Psoas muscle (tissue), 7 donors: ENCODE measurements at regions not wholly inside any gene's neighbourhood (a gene's known extent, or its start where the extent isn't known, plus 50 kb on each side); places are given as distances from the start of the nearest gene placed in this dataset.

ENCODE experiments used
- ATAC-seq, 4 donors: fragments of 200-7000 bp; cut with Tn5 transposase; one replicate each; pipeline ENCODE4 v1.9.1; 2020; ENCODE audit warnings: moderate library complexity in 3 of 4, mild to moderate bottlenecking in 2 of 4
- DNase-seq, 2 donors: peaks; one replicate each; pipeline ENCODE4 v3.0.0-alpha.2; 2020
- H3K27ac ChIP-seq: fragments of 200-600 bp; one replicate; pipeline ENCODE4 v1.8.0; 2022
- H3K27me3 ChIP-seq, 3 donors: fragments of 200-600 bp in 1 of 3; one replicate each; pipeline versions ENCODE4 v1.6.1 to v1.8.0; 2013 to 2022; ENCODE audit warnings: low read length in 2 of 3, mild to moderate bottlenecking in 2 of 3, moderate library complexity in 1 of 3; ENCODE audit not compliant: insufficient read depth in 3 of 3
- H3K36me3 ChIP-seq, 2 donors: fragments of 200-600 bp in 1 of 2; one replicate each; pipeline versions ENCODE4 v1.6.1 to v1.8.0; 2013 to 2022; ENCODE audit warnings: low read depth in 1 of 2, mild to moderate bottlenecking in 1 of 2, moderate library complexity in 1 of 2; ENCODE audit not compliant: insufficient read depth in 1 of 2
- H3K4me1 ChIP-seq: fragments of 200-600 bp; one replicate; pipeline ENCODE4 v1.8.0; 2022
- H3K4me3 ChIP-seq: fragments of 200-600 bp; one replicate; pipeline ENCODE4 v1.8.0; 2022; ENCODE audit warnings: mild to moderate bottlenecking
- H3K9me3 ChIP-seq: fragments of 200-600 bp; one replicate; pipeline ENCODE4 v1.8.0; 2022
- WGBS, 3 donors: extraction: QIAGEN DNeasy Blood & Tissue Kit; methylation state at CpG; one replicate each; pipeline versions ENCODE4 v1.1.6 to v1.1.7; 2013; 5-methylcytosine and 5-hydroxymethylcytosine counted together
- intact Hi-C, 2 donors: fragments of 100-400 bp; cut with DNase I; formaldehyde crosslinking; loops; one replicate each; pipeline versions ENCODE4 v1.11.0 to v1.14.2; 2022
- TF ChIP-seq, protein P1 (sequence below): fragments of 200-600 bp; IDR thresholded peaks from one replicate; pipeline ENCODE4 v1.8.0; 2022; ENCODE audit warnings: antibody characterized with exemption
- donor health status: healthy with polysubstance abuse.
- donor health status: DM: no; HTN: no; CAD: no; lungs with moderate emphysema.
- donor health status: Bipolar disorder and iron deficiency.
- donor health status: healthy.
- donor health status: DM: yes; HTN: yes; CAD: no.
- donor health status: DM: no; HTN: no; CAD: no.
- donor health status: DM: yes; HTN: yes; CAD: no.

DNA sequence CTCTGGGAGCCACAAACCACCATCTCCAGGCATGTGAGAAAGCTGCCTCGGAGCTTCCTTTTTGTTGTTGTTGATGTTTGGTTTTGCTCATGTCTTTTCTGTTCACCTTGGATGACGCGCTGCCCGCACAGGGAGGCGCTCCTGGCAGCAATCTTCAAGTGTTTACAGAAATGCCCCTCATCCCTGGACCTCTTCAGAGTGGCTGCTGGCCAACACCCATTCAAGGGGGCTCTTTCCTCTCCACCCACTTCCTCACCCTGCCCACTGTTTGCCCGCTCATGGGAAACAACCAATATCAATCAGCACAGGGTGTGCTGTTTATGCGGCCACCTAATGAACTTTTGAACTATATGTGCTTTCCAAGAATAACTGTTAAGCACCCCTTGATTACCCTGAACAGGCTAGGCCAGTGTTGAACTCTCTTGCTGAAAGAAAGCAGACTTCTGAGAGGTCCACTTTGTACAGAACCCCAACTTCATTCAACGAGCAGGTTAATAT lies 355.1 kb upstream of the CLNK start:
- TF ChIP-seq, protein P1, sequence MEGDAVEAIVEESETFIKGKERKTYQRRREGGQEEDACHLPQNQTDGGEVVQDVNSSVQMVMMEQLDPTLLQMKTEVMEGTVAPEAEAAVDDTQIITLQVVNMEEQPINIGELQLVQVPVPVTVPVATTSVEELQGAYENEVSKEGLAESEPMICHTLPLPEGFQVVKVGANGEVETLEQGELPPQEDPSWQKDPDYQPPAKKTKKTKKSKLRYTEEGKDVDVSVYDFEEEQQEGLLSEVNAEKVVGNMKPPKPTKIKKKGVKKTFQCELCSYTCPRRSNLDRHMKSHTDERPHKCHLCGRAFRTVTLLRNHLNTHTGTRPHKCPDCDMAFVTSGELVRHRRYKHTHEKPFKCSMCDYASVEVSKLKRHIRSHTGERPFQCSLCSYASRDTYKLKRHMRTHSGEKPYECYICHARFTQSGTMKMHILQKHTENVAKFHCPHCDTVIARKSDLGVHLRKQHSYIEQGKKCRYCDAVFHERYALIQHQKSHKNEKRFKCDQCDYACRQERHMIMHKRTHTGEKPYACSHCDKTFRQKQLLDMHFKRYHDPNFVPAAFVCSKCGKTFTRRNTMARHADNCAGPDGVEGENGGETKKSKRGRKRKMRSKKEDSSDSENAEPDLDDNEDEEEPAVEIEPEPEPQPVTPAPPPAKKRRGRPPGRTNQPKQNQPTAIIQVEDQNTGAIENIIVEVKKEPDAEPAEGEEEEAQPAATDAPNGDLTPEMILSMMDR, result no peak
- no peaks in the 10 kb centered on the region for H3K36me3 ChIP-seq
- no peaks in the 10 kb centered on the region for H3K9me3 ChIP-seq
- H3K27ac ChIP-seq, result no peak overlapping the region
- H3K4me1 ChIP-seq, result no peaks in the 10 kb centered on the region
- H3K27me3 ChIP-seq, result no peaks in the 10 kb centered on the region
- no peak overlapping the region for H3K4me3 ChIP-seq
- WGBS, 3 donors, result 80 to 83% (median 83%) methylated on average over 8 of the region's 8 CpGs
- intact Hi-C loops, result no loop called here
- no peak for DNase-seq
- no peak for ATAC-seq

DNA sequence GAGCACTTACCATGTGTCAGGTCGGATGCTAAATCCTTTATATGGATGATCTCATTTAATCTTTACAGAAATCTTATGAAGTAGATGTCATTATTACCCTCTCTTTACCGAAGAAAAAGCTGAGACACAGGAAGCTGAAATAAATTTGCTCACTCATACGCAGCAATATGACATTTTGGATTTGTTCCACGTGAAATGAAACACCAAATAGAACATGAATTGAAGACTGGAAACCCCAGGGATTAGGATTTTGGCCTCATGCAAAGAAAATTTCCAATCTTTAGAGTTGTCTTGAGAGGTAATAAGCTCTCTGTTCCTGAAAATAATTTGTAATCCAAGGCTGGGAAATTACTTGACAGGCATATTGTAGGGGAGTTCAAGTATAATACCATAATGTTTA lies 354.4 kb upstream of the CLNK start:
- intact Hi-C loops, result no loop called here

DNA sequence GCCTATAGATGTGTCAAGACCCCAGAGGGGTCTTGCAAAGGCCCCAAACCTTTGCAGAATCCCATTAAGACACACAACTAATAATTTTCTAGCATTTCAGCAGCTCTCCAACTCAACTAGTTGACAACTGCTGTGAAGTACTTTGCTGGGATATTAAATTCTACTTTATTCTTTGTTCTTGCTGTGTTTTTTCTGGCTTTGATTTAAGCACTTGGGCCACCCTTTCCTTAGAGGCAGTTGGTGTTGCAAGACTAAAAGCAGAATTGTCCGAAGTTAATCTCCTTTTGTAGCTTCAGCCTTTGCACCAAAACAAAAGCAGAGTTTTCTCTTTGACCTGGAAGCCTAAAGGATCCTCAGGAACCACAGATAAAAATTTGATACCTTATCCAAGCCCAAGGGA lies 353.1 kb upstream of the CLNK start:
- WGBS, 3 donors, result 27 to 36% (median 35%) methylated on average over 1 of the region's 1 CpG
- DNase-seq (no peak), ATAC-seq (no peak)
- H3K4me3 ChIP-seq, result no peak overlapping the region
- H3K27ac ChIP-seq, result no peak overlapping the region
- no peaks in the 10 kb centered on the region for H3K9me3 ChIP-seq
- no peaks in the 10 kb centered on the region for H3K4me1 ChIP-seq
- TF ChIP-seq, protein P1, result no peak
- intact Hi-C loops, result no loop called here
- no peaks in the 10 kb centered on the region for H3K27me3 ChIP-seq
- H3K36me3 ChIP-seq, result no peaks in the 10 kb centered on the region

More for the DNA sequence above, 354.4 kb upstream of the CLNK start:
- H3K4me1 ChIP-seq, result no peaks in the 10 kb centered on the region
- H3K27me3 ChIP-seq, result no peaks in the 10 kb centered on the region
- no peaks in the 10 kb centered on the region for H3K36me3 ChIP-seq
- ATAC-seq (no peak), DNase-seq (no peak)
- TF ChIP-seq, protein P1, result no peak
- no peaks in the 10 kb centered on the region for H3K9me3 ChIP-seq
- H3K4me3 ChIP-seq, result no peak overlapping the region
- no peak overlapping the region for H3K27ac ChIP-seq
- 23 to 31% (median 28%) methylated on average over 4 of the region's 4 CpGs for WGBS, 3 donors

DNA sequence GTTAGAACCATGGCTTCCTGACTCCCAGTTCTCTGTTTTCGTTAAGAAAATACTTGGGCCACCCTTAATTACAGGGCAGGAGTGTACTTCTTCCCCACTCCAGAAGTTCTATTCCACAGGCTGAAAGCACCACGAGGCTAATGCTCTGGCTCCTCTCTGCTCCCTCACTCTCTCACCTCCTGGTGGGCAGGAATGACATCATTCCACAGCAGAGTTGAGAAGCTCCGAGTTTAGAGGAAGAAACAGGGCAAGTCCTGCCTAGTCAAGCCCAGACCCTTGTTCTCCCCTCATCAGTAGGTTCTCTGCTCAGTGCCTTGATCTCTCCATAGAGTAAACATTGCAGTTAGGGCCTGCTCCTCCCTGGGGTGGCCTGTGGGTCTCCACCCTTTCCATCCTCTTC lies 343.8 kb upstream of the CLNK start:
- no peak for DNase-seq
- Histone ChIP-seq H3K27ac (no peak overlapping the region), H3K27me3 (no peaks in the 10 kb centered on the region), H3K4me1 (no peaks in the 10 kb centered on the region), H3K4me3 (no peak overlapping the region), H3K36me3 (no peaks in the 10 kb centered on the region), H3K9me3 (no peaks in the 10 kb centered on the region)
- 49 to 60% (median 55%) methylated on average over 3 of the region's 3 CpGs for WGBS, 3 donors
- intact Hi-C loops, result no loop called here
- TF ChIP-seq, protein P1, result no peak
- no peak for ATAC-seq

DNA sequence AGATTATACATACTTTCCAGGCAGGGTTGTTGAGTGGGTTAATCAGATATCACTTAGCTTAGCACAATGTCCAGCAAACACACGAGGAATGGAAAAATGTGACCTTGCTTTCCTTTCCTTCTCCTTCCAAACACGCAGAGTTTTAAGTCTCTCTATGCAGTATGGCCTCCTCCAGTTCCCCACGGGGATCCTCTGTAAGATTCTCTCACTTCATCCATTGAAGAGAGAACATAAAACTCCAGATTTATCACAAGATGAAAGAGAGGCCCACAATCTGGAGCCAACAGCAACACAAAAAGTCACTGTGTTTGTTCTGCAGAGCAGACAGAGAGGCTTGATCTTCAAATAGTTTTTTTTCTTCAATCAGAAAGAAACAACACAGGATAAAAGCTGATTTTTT lies 336.8 kb upstream of the CLNK start:
- DNase-seq, result no peak
- TF ChIP-seq, protein P1, result no peak
- no peaks in the 10 kb centered on the region for H3K27me3 ChIP-seq
- H3K9me3 ChIP-seq, result no peaks in the 10 kb centered on the region
- no peak for ATAC-seq
- WGBS, 3 donors, result 36 to 55% (median 36%) methylated on average over 3 of the region's 3 CpGs
- H3K4me1 ChIP-seq, result no peaks in the 10 kb centered on the region
- intact Hi-C loops, result no loop called here
- H3K36me3 ChIP-seq, result no peaks in the 10 kb centered on the region
- no peak overlapping the region for H3K4me3 ChIP-seq
- no peak overlapping the region for H3K27ac ChIP-seq
